ENCODE measurements at regions not wholly inside any gene's neighbourhood (a gene's known extent, or its start where the extent isn't known, plus 50 kb on each side); places are given as distances from the start of the nearest gene placed in this dataset.
"Not testable (repeated sequence)": the region's sequence is repeated elsewhere in the genome, so short reads cannot be mapped to it uniquely, and the experiment has no call there.

- no peak for DNase-seq (ENCODE audit: low spot score)
These were observed 118.9 kb upstream of the EXOC2 start for GRCh38 chr6:811831-812230.

DNA sequence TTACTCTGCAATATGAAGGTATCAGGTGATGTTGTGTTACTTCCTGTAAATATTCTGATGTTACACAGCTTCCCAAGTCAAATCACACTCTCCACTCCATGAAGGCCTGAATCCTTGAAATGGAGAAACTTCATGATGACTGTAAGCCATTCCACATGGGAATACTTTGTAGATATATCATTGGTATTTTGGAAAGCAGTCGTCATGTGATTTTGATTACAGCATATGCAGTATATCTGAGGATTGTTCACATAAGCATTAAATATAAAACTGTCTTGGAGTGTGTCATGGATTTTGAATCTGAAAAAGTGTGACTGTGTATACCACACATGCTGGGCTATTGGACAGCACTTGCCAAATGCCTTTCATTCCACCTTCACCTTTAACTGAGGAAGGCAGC is 118.3 kb upstream of the EXOC2 start:
- DNase-seq (ENCODE audit: low spot score), result no peak

GRCh38 chr6:804771-805170 is 111.8 kb upstream of the EXOC2 start:
- DNase-seq (ENCODE audit: low spot score), result no peak

DNA sequence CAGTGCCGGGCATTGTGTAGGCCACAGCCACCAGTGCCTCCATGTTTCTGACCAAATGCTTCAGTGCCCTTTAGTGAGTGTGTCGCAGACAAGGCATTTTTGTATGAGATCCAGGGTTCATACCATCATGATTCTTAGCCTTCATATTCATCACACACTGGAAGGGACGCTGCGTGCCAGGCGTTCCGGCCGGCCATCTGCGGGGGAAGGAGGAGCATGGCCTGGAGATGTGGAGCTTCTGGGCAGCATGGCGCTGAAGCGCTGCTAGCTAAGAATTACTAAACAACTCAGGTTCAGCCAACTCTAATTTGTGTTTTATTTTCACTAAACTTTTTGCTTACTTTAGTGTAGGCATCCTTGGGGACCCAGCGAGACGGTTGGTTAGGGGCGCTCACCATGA is 111.4 kb upstream of the EXOC2 start:
- no peak for DNase-seq (ENCODE audit: low spot score)

DNA sequence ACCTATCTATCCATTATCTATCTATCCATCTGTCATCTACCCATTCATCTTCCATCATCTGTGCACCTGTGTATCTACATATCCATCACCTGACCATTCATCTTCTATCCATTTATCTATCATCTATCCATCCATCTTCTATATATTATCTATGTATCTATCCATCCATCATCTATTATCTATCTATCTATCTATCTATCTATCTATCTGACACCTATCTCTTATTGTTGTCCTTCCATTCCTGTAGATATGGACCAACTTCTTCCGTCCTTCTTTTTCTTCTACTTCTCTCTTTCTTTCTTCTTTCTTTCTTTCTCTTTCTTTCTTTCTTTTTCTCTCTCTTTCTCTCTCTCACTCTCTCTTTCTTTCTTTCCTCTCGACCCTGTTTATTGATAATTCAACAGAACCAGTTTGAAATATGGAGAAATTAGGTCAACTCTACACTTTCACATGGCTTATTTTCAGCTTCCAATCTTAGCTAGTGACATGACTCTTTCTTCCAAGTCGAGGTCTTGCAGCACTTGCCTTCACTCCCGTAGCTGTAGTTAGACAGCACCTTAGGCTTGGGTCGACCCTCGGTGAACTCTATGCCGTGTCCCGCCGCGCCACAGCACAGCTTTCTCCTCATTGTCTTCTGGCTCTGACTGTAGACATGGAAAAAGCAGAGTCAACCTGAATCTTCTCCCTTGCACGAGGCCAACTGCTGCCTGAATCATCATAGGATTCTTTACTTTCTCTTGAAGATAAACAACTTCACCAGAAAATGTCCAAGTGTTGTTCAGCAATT is 110.4 kb upstream of the EXOC2 start:
- DNase-seq (ENCODE audit: low spot score), result no peak

DNA sequence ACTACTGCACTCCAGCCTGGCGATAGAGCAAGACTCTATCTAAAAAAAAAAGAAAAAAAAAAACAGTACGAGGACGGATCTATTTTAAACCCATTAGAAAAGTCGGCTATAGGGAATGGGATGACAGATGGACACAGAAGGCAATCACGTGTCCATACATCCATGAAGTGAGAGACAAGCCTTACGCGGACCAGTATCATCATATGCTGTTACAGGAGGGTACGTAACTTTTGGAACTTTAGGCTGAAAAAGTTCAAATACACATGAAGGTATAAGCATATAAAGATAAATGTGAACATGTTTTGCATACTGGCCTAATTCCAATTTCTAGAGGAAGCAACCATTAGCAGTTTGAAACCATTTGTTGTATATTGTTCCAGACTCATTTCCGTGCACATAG is 109.8 kb upstream of the EXOC2 start:
- no peak for DNase-seq (ENCODE audit: low spot score)

- not testable (repeated sequence) for DNase-seq (ENCODE audit: low spot score)
These were observed 109.3 kb upstream of the EXOC2 start for GRCh38 chr6:802223-802622.

- DNase-seq (ENCODE audit: low spot score), result no peak
These were observed 106.8 kb upstream of the EXOC2 start for GRCh38 chr6:799769-800168.

GRCh38 chr6:797479-798077 is 104.6 kb upstream of the EXOC2 start:
- DNase-seq (ENCODE audit: low spot score), result peak; percentile 59

DNA sequence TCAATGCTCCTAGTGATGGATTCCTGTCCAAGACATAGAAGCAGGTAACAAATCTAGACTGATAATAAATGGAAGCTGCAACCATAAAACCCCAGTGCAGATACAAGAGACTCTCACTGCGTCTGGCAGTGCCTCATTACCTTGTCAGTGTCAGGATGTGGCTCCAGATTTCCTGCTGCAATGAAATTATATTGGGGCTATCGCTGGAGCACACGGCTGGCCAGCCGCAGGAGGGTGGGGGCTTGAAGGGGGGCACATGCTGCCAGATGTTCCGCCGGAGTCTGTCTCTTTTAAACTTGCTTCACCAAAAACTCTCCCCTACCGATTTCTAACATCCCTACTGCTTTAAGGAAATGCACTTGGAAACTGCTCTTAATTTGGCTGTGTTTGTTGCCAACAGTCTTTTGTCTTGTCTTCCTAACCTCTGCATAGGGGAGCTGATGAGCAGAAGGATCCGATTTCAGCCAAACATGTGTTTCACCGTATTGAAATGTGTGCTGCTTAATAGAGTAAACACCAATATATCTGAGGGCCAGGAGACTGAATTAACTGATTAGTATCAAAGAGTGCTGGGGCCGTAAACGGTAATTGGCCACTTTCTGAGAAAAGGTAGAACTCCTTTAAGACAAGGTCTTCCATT is 102.2 kb upstream of the EXOC2 start:
- no peak for DNase-seq (ENCODE audit: low spot score)

GRCh38 chr6:793261-793660 is 100.3 kb upstream of the EXOC2 start:
- no peak for DNase-seq (ENCODE audit: low spot score)

DNA sequence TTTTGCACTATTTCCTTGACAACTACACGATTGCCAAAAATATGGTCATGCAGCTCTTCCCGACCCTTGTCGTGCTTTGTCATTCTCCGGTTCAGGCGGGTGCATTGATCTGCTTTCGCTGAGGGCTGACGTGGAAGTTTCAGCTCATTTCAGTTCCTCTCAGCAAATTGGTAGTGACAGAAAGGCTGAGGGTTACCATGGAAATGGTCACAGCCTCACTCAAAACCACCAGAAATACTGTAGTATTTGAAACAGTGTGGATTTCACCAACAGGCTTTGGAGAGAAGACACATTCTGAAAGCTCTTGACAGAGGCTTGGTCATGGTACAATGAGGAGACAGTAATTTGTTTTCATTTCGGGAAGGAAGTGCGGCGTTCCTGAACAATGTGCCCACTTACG is 99.7 kb upstream of the EXOC2 start:
- DNase-seq (ENCODE audit: low spot score), result no peak

GRCh38 chr6:788058-788457 is 95.1 kb upstream of the EXOC2 start:
- no peak for DNase-seq (ENCODE audit: low spot score)

- DNase-seq (ENCODE audit: low spot score), result peak; percentile 61
These were observed 94.2 kb upstream of the EXOC2 start for GRCh38 chr6:786946-787763.

DNA sequence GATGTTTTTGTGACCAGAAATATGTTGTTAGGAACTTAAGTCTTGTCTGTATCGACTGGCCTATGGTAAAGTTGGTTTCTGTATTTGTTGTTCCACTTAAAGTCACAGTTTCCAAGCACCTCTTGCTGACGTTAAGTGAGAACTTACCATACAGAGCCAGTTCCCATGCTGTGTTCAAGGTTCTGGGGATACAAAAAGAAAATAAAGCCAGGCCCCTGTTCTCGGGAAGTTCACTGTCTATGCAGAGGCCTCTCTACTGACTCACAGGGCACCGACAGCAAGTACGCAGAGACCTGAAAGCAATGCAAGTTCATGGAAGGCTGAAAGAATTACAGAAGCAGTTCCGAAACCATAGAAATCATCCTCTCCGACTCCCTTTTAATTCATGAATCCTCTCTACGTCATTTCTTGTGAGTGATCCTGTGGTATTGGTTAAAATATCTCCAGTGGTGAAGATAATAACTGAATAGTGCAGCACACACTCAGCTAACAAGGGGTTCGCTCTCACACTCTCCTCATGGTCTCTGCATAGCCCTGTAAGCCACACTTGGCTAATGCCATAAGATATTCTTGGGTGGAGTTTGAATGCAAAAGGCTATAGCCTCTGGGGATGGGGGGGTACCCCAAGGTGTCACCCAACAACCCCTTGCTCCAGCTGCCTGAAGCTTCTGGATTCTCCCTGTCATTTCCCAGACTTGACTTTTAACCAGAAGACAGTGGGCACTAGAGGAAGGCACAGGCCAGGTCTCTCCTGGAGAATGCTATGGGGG is 91.2 kb upstream of the EXOC2 start:
- no peak for DNase-seq (ENCODE audit: low spot score)

DNA sequence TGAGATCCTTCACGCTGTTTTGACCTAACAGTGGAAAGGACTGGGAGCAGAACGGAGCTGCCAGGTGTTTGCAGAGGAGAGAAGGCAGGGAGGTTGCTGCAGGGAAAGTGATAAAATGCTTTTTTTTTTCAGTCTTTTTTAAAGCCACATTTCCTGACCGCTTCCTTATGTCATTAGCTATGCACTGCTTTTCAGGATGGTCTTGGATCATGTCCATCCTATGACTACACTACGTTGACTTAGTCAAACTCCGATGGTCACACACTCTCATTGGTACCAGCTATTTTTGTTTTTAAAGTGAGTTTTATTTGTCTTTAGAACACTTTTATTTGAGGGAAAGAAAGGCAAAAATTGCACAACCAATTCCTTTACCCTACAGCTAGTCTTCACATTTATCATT is 89.2 kb upstream of the EXOC2 start:
- DNase-seq (ENCODE audit: low spot score), result no peak

- DNase-seq (ENCODE audit: low spot score), result no peak
These were observed 88.5 kb upstream of the EXOC2 start for GRCh38 chr6:781350-781961.

DNA sequence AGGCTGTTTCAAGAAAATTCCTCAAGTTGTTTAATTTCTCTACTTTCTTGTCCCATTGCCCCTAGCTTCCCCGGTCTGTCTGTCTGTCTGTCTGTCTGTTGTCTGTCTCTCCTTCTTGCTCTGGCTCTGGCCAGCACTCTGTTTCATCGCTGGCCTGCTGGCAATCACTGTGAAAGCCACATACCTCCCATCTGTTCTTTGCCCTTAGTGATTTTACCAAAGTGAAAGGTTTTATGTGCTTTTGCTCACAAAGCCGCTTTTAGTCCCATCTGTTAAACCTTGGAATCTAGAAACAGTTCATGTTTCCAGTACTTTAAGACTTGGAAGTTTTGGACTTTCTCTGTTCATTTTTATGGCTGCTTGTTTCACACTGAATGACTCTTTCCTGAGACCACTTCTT is 87.8 kb upstream of the EXOC2 start:
- no peak for DNase-seq (ENCODE audit: low spot score)

DNA sequence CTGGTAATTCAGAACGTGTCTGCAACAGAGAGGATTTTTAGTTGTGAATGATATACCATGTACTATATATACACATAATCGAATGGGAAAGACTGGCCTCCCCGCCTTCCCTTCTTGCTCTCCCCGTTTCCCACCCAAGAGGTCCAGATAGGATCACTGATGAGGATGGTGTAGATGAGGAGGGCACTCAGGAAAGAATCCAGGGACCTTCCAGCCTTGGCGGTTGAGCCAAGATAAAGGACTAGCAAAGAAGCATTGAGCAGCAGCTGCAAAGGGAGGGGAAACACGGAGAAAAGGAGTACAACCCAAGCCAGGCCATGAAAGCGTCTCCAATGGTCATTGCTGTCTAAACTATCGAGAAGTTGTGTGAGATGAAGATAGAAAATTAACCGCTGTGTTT is 84.0 kb upstream of the EXOC2 start:
- DNase-seq (ENCODE audit: low spot score), result no peak

- no peak for DNase-seq (ENCODE audit: low spot score)
These were observed 83.6 kb upstream of the EXOC2 start for GRCh38 chr6:776528-776931.

DNA sequence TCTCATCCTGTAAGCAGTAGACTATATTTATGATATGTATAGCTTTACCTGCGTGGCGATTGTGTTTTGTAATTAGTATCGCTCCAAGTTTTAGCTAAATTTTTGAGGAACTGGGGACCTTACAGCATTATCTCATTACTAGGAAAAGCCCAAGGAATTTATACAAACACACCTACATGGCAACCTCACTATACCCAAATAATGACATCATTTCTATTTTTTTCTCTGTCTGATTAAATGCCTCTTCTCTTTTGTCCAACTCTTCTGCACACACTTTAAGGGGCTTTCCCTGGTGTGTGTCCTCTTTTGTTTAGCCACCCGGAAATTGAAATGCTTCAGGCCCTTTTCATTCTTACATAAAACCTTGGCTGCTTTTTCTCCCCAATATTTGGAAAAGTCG is 82.9 kb upstream of the EXOC2 start:
- no peak for DNase-seq (ENCODE audit: low spot score)
